Suppressor macrophage treated with lipopolysaccharide for 4 hours (primary cell): ENCODE measurements at regions not wholly inside any gene's neighbourhood (a gene's known extent, or its start where the extent isn't known, plus 50 kb on each side); places are given as distances from the start of the nearest gene placed in this dataset.
A peak's percentile ranks its signal among the peaks of the same experiment; 100 is the strongest.
"Not testable (repeated sequence)": the region's sequence is repeated elsewhere in the genome, so short reads cannot be mapped to it uniquely, and the experiment has no call there.

ENCODE experiments used
- DNase-seq: peaks from one replicate; pipeline ENCODE4 v3.0.0-alpha.2; 2020

- DNase-seq, result not testable (repeated sequence)
These were observed 59.2 kb downstream of the CXorf49B start for GRCh38 chrX:71822314-71822713.

DNA sequence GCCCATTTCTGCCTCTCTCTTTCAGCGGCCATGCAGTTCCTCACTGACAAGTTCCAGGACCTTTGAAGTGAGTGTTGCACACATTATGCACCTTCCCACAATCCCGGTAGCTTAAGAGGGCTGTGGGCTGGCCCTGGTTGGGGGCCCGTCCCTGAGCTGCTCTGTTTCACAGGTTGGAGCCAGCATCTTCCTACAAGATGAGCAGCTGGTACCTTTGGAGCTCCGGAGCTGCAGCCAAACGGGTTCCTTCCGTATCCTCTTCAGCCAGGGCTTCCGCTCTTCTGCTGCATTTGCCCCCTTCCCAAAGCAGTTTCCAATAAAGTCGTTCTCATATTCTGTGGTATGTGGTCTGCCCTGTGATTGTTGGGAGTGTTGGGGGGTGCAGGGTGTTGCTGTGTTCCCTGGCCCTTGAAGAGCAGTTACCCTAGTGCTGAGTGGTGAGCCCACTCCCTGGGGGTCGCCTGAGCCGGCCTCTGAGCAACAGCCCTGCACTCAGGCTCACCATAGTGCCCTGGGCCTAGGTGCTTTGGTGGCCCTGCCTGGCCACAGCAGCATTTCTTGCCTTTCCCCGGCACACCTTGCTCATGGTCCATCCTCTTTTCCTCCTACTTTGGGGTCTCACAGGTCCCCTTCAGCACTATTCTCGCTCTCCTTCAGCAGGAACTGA lies 60.4 kb downstream of the CXorf49B start:
- DNase-seq, result no peak

DNA sequence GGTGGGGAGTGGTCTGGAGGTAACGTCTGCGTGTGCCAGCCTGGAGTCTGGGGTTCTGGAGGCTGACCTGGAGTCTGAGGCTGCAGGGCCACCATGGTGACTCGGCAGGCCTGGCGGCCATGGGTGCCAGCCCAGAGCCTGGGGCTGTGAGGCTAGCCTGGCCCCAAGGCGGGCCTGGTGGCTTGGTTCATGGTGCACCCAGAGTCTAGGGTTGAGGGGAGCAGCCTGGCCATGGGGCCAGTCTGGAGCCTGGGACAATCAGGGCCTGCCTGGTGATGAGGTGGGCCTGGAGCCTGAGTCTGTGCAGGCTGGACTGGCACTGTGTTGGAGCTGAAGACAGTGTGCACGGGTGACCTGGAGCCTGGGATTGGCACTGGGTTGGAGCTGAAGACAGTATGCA lies 64.9 kb downstream of the CXorf49B start:
- DNase-seq, result no peak

DNA sequence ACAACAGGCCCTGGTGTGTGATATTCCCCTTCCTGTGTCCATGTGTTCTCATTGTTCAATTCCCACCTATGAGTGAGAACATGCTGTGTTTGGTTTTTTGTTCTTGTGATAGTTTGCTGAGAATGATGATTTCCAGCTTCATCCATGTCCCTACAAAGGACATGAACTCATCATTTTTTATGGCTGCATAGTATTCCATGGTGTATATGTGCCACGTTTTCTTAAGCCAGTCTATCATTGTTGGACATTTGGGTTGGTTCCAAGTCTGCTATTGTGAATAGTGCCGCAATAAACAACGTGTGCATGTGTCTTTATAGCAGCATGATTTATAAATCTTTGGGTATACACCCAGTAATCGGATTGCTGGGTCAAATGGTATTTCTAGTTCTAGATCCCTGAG lies 72.6 kb upstream of the NHSL2 start:
- DNase-seq, result not testable (repeated sequence)

GRCh38 chrX:71846429-71846828 lies 64.2 kb upstream of the NHSL2 start:
- DNase-seq, result no peak

- no peak for DNase-seq
These were observed 58.5 kb upstream of the NHSL2 start for GRCh38 chrX:71852182-71852581.

DNA sequence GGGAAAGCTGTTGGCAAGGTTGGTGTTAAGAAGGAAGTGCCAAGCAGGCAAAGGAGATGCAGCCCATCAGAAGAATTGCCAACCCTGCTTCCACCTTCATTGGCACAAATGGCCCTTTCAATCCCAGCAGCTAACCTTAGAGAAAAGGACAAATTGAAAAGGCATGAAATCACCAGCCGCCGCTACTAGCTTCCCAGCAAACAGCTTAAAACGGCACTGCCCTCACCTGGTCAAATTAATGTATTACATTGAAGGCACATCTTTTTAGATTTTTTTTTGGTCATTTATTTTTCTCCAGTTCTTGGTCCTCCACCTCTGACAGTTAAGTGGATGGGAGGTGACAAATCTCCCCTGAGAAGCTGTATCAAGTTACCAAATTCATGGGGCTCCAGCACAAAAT lies 51.0 kb upstream of the NHSL2 start:
- DNase-seq, result peak; percentile 24
